ENCODE measurements at regions not wholly inside any gene's neighbourhood (a gene's known extent, or its start where the extent isn't known, plus 50 kb on each side); places are given as distances from the start of the nearest gene placed in this dataset.

DNA sequence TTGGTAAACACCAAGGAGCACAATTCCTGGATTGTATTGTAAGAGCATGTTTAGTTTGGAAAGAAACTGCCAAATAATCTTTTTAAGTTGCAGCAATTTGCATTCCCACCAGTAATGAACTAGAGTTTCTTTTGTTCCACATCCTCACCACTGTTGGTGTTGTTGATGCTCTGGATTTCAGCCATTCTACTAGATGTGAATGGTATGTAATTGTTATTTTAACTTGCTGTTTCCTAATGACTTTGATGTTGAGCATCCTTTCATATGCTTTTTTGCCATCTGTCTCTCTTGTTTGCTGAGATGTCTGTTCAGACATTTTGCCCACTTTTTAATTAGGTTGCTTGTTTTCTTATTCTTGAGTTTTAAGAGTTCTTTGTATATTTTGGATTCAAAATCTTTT is 1654.1 kb downstream of the GRIK2 start:
- H3K27ac Mint-ChIP-seq (ENCODE audit: unreplicated experiment), result no peak overlapping the region
- TF ChIP-seq, protein P1, sequence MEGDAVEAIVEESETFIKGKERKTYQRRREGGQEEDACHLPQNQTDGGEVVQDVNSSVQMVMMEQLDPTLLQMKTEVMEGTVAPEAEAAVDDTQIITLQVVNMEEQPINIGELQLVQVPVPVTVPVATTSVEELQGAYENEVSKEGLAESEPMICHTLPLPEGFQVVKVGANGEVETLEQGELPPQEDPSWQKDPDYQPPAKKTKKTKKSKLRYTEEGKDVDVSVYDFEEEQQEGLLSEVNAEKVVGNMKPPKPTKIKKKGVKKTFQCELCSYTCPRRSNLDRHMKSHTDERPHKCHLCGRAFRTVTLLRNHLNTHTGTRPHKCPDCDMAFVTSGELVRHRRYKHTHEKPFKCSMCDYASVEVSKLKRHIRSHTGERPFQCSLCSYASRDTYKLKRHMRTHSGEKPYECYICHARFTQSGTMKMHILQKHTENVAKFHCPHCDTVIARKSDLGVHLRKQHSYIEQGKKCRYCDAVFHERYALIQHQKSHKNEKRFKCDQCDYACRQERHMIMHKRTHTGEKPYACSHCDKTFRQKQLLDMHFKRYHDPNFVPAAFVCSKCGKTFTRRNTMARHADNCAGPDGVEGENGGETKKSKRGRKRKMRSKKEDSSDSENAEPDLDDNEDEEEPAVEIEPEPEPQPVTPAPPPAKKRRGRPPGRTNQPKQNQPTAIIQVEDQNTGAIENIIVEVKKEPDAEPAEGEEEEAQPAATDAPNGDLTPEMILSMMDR (IDR thresholded peaks at IDR 0.05), result no peak
- peaks cover 1% of the 10 kb centered on the region for H3K27me3 Mint-ChIP-seq (ENCODE audit: low read depth)

DNA sequence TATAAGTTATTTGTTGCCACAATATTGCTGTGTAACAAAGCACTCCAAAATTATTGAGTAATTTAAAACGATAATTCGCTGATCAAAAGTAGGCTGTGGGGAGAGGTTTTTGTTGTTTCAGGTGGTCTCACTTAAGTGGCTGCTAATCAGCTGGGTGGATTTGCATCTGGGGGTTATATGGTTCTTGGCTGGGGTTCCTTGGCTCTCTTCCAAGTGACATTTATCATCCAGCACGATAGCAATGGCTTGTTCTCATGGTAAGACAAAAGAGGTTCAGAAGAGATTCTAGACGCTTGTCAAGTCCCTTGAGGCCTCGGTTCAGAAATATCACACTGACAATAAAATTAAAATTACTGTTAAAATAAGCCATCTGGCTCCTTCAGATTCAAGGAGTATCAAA is 1648.8 kb downstream of the GRIK2 start:
- Mint-ChIP-seq H3K27ac (ENCODE audit: unreplicated experiment) (no peak overlapping the region), H3K9me3 (ENCODE audit: low read depth) (no peaks in the 10 kb centered on the region), H3K4me1 (ENCODE audit: low read depth) (no peaks in the 10 kb centered on the region), H3K27me3 (ENCODE audit: low read depth) (no peaks in the 10 kb centered on the region), H3K36me3 (ENCODE audit: low read depth) (no peaks in the 10 kb centered on the region), H3K4me3 (ENCODE audit: unreplicated experiment) (no peak overlapping the region)
- TF ChIP-seq, protein P1 (IDR thresholded peaks at IDR 0.05), result no peak
- no peak for DNase-seq (ENCODE audit: low spot score)

More for the DNA sequence above, 1654.1 kb downstream of the GRIK2 start:
- H3K9me3 Mint-ChIP-seq (ENCODE audit: low read depth), result peaks cover 3% of the 10 kb centered on the region
- DNase-seq (ENCODE audit: low spot score), result no peak
- H3K4me3 Mint-ChIP-seq (ENCODE audit: unreplicated experiment), result no peak overlapping the region
- no peaks in the 10 kb centered on the region for H3K36me3 Mint-ChIP-seq (ENCODE audit: low read depth)
- no peaks in the 10 kb centered on the region for H3K4me1 Mint-ChIP-seq (ENCODE audit: low read depth)

DNA sequence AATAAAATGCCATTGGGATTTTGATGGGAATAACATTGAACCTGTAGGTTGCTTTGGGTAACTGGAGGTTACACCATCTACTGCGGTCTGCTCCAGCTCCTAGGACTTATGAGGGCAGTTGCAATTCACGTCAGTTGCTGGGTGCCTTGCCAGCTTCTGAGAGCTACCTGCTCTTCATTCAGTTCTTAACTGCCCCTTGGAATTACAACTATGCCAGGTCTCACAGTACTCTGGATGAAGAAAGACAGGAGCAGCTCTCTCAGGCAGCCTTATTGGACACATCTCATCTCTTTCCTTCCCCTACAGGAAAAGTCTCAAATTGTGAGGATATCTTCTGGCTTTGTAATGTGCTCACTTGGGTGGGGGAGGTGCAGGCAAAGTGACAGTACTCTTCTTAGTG is 1643.3 kb downstream of the GRIK2 start:
- Mint-ChIP-seq H3K9me3 (ENCODE audit: low read depth) (no peaks in the 10 kb centered on the region), H3K27me3 (ENCODE audit: low read depth) (no peaks in the 10 kb centered on the region), H3K36me3 (ENCODE audit: low read depth) (no peaks in the 10 kb centered on the region), H3K27ac (ENCODE audit: unreplicated experiment) (no peak overlapping the region), H3K4me3 (ENCODE audit: unreplicated experiment) (no peak overlapping the region), H3K4me1 (ENCODE audit: low read depth) (no peaks in the 10 kb centered on the region)
- DNase-seq (ENCODE audit: low spot score), result no peak
- TF ChIP-seq, protein P1 (IDR thresholded peaks at IDR 0.05), result no peak

DNA sequence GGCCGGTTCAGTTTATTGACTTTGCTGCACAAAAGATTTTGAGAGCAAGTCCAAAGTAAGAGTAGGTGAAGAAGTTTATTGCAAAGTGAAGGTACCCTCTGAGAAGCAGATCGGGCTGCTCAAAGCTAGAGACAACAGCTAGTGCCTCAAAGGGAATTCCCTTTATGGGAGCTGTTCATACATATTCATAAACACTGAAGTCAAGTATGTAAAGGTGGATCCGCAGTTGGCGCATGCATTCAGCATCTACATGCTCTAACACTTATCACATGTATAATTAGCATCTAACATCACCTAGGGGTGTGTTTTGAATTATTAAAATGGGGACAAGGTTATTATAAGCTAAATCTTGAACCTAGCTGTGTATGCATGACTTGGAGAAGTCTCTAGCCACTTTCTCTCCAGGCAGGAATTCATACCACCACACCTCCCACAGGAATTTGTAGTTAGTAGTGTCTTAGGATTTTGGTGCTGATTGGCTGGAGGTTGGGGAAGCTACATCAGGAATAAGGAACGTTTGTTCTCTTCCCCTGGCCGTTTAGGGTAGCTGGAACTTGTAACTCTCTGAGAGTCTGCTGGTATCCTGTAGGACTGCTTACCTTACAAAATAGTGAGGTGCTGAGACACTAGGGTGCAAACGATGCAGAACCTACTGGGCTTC is 1633.9 kb downstream of the GRIK2 start:
- Mint-ChIP-seq H3K4me3 (ENCODE audit: unreplicated experiment) (no peak overlapping the region), H3K9me3 (ENCODE audit: low read depth) (no peaks in the 10 kb centered on the region), H3K36me3 (ENCODE audit: low read depth) (no peaks in the 10 kb centered on the region), H3K27me3 (ENCODE audit: low read depth) (no peaks in the 10 kb centered on the region), H3K27ac (ENCODE audit: unreplicated experiment) (no peak overlapping the region), H3K4me1 (ENCODE audit: low read depth) (no peaks in the 10 kb centered on the region)
- TF ChIP-seq, protein P1 (IDR thresholded peaks at IDR 0.05), result no peak
- no peak for DNase-seq (ENCODE audit: low spot score)

DNA sequence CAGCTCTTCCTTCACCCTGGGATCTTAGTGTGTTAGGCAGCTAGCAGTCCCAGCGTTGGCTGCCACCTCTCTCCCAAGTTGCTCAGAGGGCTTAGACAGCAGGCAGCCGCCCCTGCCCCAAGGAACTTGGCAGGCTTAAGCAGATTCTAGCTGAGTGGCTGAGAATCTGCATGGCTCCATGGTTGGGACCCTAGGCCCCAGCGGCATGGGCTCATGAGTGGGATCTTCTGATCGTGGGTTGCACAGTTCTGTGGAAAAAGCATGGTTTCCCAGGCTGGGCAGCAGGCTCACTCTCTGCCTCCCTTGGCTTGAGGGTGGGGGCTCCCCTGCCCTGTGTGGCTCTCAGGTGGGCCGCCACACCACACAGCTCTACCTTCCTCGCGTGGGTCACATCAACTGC is 1624.9 kb downstream of the GRIK2 start:
- no peaks in the 10 kb centered on the region for H3K4me1 Mint-ChIP-seq (ENCODE audit: low read depth)
- H3K36me3 Mint-ChIP-seq (ENCODE audit: low read depth), result no peaks in the 10 kb centered on the region

More for the DNA sequence above, 1624.9 kb downstream of the GRIK2 start:
- Mint-ChIP-seq H3K27me3 (ENCODE audit: low read depth) (no peaks in the 10 kb centered on the region), H3K4me3 (ENCODE audit: unreplicated experiment) (no peak overlapping the region), H3K27ac (ENCODE audit: unreplicated experiment) (no peak overlapping the region), H3K9me3 (ENCODE audit: low read depth) (peaks cover 4% of the 10 kb centered on the region)
- TF ChIP-seq, protein P1 (IDR thresholded peaks at IDR 0.05), result no peak
- peak; percentile 72 for DNase-seq (ENCODE audit: low spot score)
